Effector memory CD4-positive, alpha-beta T cell (primary cell): ENCODE measurements at regions not wholly inside any gene's neighbourhood (a gene's known extent, or its start where the extent isn't known, plus 50 kb on each side); places are given as distances from the start of the nearest gene placed in this dataset.
"Not testable (repeated sequence)": the region's sequence is repeated elsewhere in the genome, so short reads cannot be mapped to it uniquely, and the experiment has no call there.

Source experiments
- DNase-seq, 3 donors: peaks; one replicate each; pipeline ENCODE4 v3.0.0-alpha.2; 2020
- H3K27ac ChIP-seq: 2 replicates; pipeline ENCODE4 v1.7.0; 2013; ENCODE audit warnings: mild to moderate bottlenecking, low read length, moderate library complexity; ENCODE audit not compliant: insufficient read depth, poor library complexity, severe bottlenecking
- H3K27me3 ChIP-seq: replicated peaks from 2 replicates; pipeline ENCODE4 v1.7.0; 2013; ENCODE audit warnings: mild to moderate bottlenecking, low read length; ENCODE audit not compliant: insufficient read depth, control insufficient read depth, poor library complexity, severe bottlenecking
- H3K36me3 ChIP-seq: 2 replicates; pipeline ENCODE4 v1.7.0; 2013; ENCODE audit warnings: mild to moderate bottlenecking, low read length, moderate library complexity; ENCODE audit not compliant: control insufficient read depth, insufficient read depth
- H3K4me1 ChIP-seq: 2 replicates; pipeline ENCODE4 v1.7.0; 2013; ENCODE audit warnings: low read length, mild to moderate bottlenecking; ENCODE audit not compliant: control insufficient read depth, insufficient read depth, poor library complexity, severe bottlenecking
- H3K4me3 ChIP-seq: 2 replicates; pipeline ENCODE4 v1.7.0; 2013; ENCODE audit warnings: low read length, low read depth, mild to moderate bottlenecking; ENCODE audit not compliant: insufficient read depth, poor library complexity, severe bottlenecking
- H3K9me3 ChIP-seq: 2 replicates; pipeline ENCODE4 v1.7.0; 2013; ENCODE audit warnings: mild to moderate bottlenecking, low read length, moderate library complexity; ENCODE audit not compliant: control insufficient read depth

- H3K9me3 ChIP-seq: no peaks in the 10 kb centered on the region
- no peaks in the 10 kb centered on the region for H3K4me1 ChIP-seq
- H3K27ac ChIP-seq: no peak overlapping the region
- peaks cover 9% of the 10 kb centered on the region for H3K27me3 ChIP-seq
- no peak for DNase-seq
- H3K4me3 ChIP-seq: no peak overlapping the region
- H3K36me3 ChIP-seq: no peaks in the 10 kb centered on the region
These were observed 185.0 kb downstream of the ANKRD60 start for GRCh38 chr20:58043236-58044140.

- Histone ChIP-seq H3K27me3 (peaks cover 1% of the 10 kb centered on the region), H3K4me3 (no peak overlapping the region), H3K9me3 (no peaks in the 10 kb centered on the region), H3K36me3 (no peaks in the 10 kb centered on the region), H3K4me1 (no peaks in the 10 kb centered on the region), H3K27ac (no peak overlapping the region)
- no peak for DNase-seq
These were observed 185.9 kb downstream of the ANKRD60 start for GRCh38 chr20:58042591-58042990.

GRCh38 chr20:58040447-58041290 is 187.8 kb downstream of the ANKRD60 start:
- DNase-seq: no peak
- no peaks in the 10 kb centered on the region for H3K36me3 ChIP-seq
- no peak overlapping the region for H3K27ac ChIP-seq
- H3K4me1 ChIP-seq: no peaks in the 10 kb centered on the region
- no peaks in the 10 kb centered on the region for H3K9me3 ChIP-seq
- H3K27me3 ChIP-seq: no peaks in the 10 kb centered on the region
- H3K4me3 ChIP-seq: no peak overlapping the region

- Histone ChIP-seq H3K4me1 (no peaks in the 10 kb centered on the region), H3K27ac (no peak overlapping the region), H3K4me3 (no peak overlapping the region), H3K36me3 (no peaks in the 10 kb centered on the region), H3K27me3 (no peaks in the 10 kb centered on the region), H3K9me3 (no peaks in the 10 kb centered on the region)
- no peak for DNase-seq
These were observed 189.0 kb downstream of the ANKRD60 start for GRCh38 chr20:58039274-58040092.

GRCh38 chr20:58038123-58038654 is 190.3 kb downstream of the ANKRD60 start:
- H3K27me3 ChIP-seq: no peaks in the 10 kb centered on the region
- no peaks in the 10 kb centered on the region for H3K4me1 ChIP-seq
- H3K27ac ChIP-seq: no peak overlapping the region
- no peaks in the 10 kb centered on the region for H3K9me3 ChIP-seq
- no peak for DNase-seq
- H3K4me3 ChIP-seq: no peak overlapping the region
- no peaks in the 10 kb centered on the region for H3K36me3 ChIP-seq

- Histone ChIP-seq H3K4me3 (no peak overlapping the region), H3K27me3 (no peaks in the 10 kb centered on the region), H3K36me3 (no peaks in the 10 kb centered on the region), H3K4me1 (no peaks in the 10 kb centered on the region), H3K9me3 (no peaks in the 10 kb centered on the region), H3K27ac (no peak overlapping the region)
- no peak for DNase-seq
These were observed 190.8 kb downstream of the ANKRD60 start for GRCh38 chr20:58037631-58038030.

- no peaks in the 10 kb centered on the region for H3K4me1 ChIP-seq
- no peak for DNase-seq
- H3K9me3 ChIP-seq: no peaks in the 10 kb centered on the region
- no peaks in the 10 kb centered on the region for H3K36me3 ChIP-seq
- no peak overlapping the region for H3K27ac ChIP-seq
- H3K4me3 ChIP-seq: no peak overlapping the region
- H3K27me3 ChIP-seq: no peaks in the 10 kb centered on the region
These were observed 195.4 kb downstream of the ANKRD60 start for GRCh38 chr20:58033026-58033536.

- no peak for DNase-seq
- Histone ChIP-seq H3K27ac (no peak overlapping the region), H3K27me3 (no peaks in the 10 kb centered on the region), H3K4me1 (no peaks in the 10 kb centered on the region), H3K9me3 (no peaks in the 10 kb centered on the region), H3K4me3 (no peak overlapping the region), H3K36me3 (no peaks in the 10 kb centered on the region)
These were observed 195.9 kb downstream of the ANKRD60 start for GRCh38 chr20:58032599-58032998.

GRCh38 chr20:58031350-58031749 is 197.1 kb downstream of the ANKRD60 start:
- not testable (repeated sequence) for H3K4me3 ChIP-seq, H3K36me3 ChIP-seq, DNase-seq, H3K9me3 ChIP-seq, H3K4me1 ChIP-seq, H3K27me3 ChIP-seq, H3K27ac ChIP-seq
